ENCODE measurements at regions not wholly inside any gene's neighbourhood (a gene's known extent, or its start where the extent isn't known, plus 50 kb on each side); places are given as distances from the start of the nearest gene placed in this dataset.

GRCh38 chr5:8079056-8079455 lies 210.1 kb downstream of the MTRR start:
- TF ChIP-seq CTCF (IDR thresholded peaks at IDR 0.05) (no peak), POLR2A (IDR thresholded peaks at IDR 0.05) (no peak)
